Skin of body (tissue), 1 donor: ENCODE measurements at regions not wholly inside any gene's neighbourhood (a gene's known extent, or its start where the extent isn't known, plus 50 kb on each side); places are given as distances from the start of the nearest gene placed in this dataset.
"Not testable (repeated sequence)": the region's sequence is repeated elsewhere in the genome, so short reads cannot be mapped to it uniquely, and the experiment has no call there.

Experiments used
- DNase-seq: peaks from one replicate; lab custom pipeline; 2025; lab: John Stamatoyannopoulos, UW

GRCh38 chr20:7159903-7160302 is 392.4 kb downstream of the BMP2 start:
- no peak for DNase-seq

GRCh38 chr20:7161690-7162089 is 394.2 kb downstream of the BMP2 start:
- no peak for DNase-seq

GRCh38 chr20:7171911-7172310 is 404.4 kb downstream of the BMP2 start:
- DNase-seq, result no peak

- no peak for DNase-seq
These were observed 407.1 kb downstream of the BMP2 start for GRCh38 chr20:7174554-7174953.

- not testable (repeated sequence) for DNase-seq
These were observed 408.3 kb downstream of the BMP2 start for GRCh38 chr20:7175827-7176226.

- DNase-seq, result no peak
These were observed 410.5 kb downstream of the BMP2 start for GRCh38 chr20:7178004-7178403.

- DNase-seq, result no peak
These were observed 413.0 kb downstream of the BMP2 start for GRCh38 chr20:7180256-7181045.

GRCh38 chr20:7189231-7189630 is 421.7 kb downstream of the BMP2 start:
- no peak for DNase-seq

- DNase-seq, result no peak
These were observed 426.2 kb downstream of the BMP2 start for GRCh38 chr20:7193681-7194080.

- no peak for DNase-seq
These were observed 428.2 kb downstream of the BMP2 start for GRCh38 chr20:7195704-7196103.

- no peak for DNase-seq
These were observed 429.0 kb downstream of the BMP2 start for GRCh38 chr20:7196481-7196880.

GRCh38 chr20:7199861-7200260 is 432.4 kb downstream of the BMP2 start:
- no peak for DNase-seq

- DNase-seq, result no peak
These were observed 439.8 kb downstream of the BMP2 start for GRCh38 chr20:7207186-7207798.

GRCh38 chr20:7210910-7211309 is 443.4 kb downstream of the BMP2 start:
- no peak for DNase-seq

GRCh38 chr20:7214081-7214740 is 446.7 kb downstream of the BMP2 start:
- no peak for DNase-seq

GRCh38 chr20:7217606-7218005 is 450.1 kb downstream of the BMP2 start:
- no peak for DNase-seq

- no peak for DNase-seq
These were observed 453.3 kb downstream of the BMP2 start for GRCh38 chr20:7220755-7221154.

GRCh38 chr20:7226156-7226555 is 458.7 kb downstream of the BMP2 start:
- no peak for DNase-seq

GRCh38 chr20:7231303-7231702 is 463.8 kb downstream of the BMP2 start:
- DNase-seq, result no peak

GRCh38 chr20:7232796-7233195 is 465.3 kb downstream of the BMP2 start:
- no peak for DNase-seq

- DNase-seq, result no peak
These were observed 469.8 kb downstream of the BMP2 start for GRCh38 chr20:7237251-7237650.

GRCh38 chr20:7240490-7240889 is 473.0 kb downstream of the BMP2 start:
- no peak for DNase-seq
